Breast epithelium (tissue), 4 donors: ENCODE measurements at regions not wholly inside any gene's neighbourhood (a gene's known extent, or its start where the extent isn't known, plus 50 kb on each side); places are given as distances from the start of the nearest gene placed in this dataset.
"Not testable (repeated sequence)": the region's sequence is repeated elsewhere in the genome, so short reads cannot be mapped to it uniquely, and the experiment has no call there.

Source experiments
- DNase-seq, 2 donors: peaks; one replicate each; pipeline ENCODE4 v3.0.0-alpha.2; 2019; ENCODE audit warnings: low spot score in 2 of 2
- H3K27ac ChIP-seq, 2 donors: fragments of 200-600 bp; sonication (generic) in 1 of 2; one replicate each; pipeline ENCODE4 v1.5.1; 2016 to 2019; ENCODE audit warnings: mild to moderate bottlenecking in 1 of 2
- H3K27me3 ChIP-seq, 2 donors: fragments of 200-600 bp; sonication (generic) in 1 of 2; one replicate each; pipeline versions ENCODE4 v1.5.1 to v1.6.0; 2017 to 2019; ENCODE audit warnings: control low read depth in 1 of 2, mild to moderate bottlenecking in 1 of 2
- H3K36me3 ChIP-seq: fragments of 200-600 bp; one replicate; pipeline ENCODE4 v1.5.1; 2019
- H3K4me1 ChIP-seq, 2 donors: fragments of 200-600 bp; sonication (generic); one replicate each; pipeline ENCODE4 v1.5.1; 2016 to 2019; ENCODE audit warnings: control low read depth in 1 of 2
- H3K4me3 ChIP-seq, 3 donors: fragments of 200-600 bp; sonication (generic); 1 replicate in 2 of 3; 2 replicates in 1 of 3; pipeline ENCODE4 v1.5.1; 2016 to 2019; ENCODE audit warnings: mild to moderate bottlenecking in 3 of 3, moderate library complexity in 2 of 3
- H3K9me3 ChIP-seq, 2 donors: fragments of 200-600 bp; sonication (generic) in 1 of 2; one replicate each; pipeline ENCODE4 v1.5.1; 2016 to 2019; ENCODE audit warnings: control low read depth in 1 of 2
- CTCF ChIP-seq, 3 donors: fragments of 450-650 bp; IDR thresholded peaks; one replicate each; pipeline ENCODE4 v1.5.1; 2016 to 2017; ENCODE audit warnings: antibody characterized with exemption in 3 of 3, mild to moderate bottlenecking in 3 of 3, moderate library complexity in 3 of 3
- POLR2A ChIP-seq: fragments of 450-650 bp; IDR thresholded peaks from one replicate; pipeline ENCODE4 v1.6.1; 2016; ENCODE audit warnings: antibody characterized with exemption, mild to moderate bottlenecking, moderate library complexity
- POLR2AphosphoS5 ChIP-seq, 3 donors: sonication (generic); formaldehyde crosslinking; IDR thresholded peaks; one replicate each; pipeline ENCODE4 v1.6.1; 2017; ENCODE audit warnings: antibody characterized with exemption in 3 of 3
- intact Hi-C: fragments of 100-400 bp; cut with DNase I; formaldehyde crosslinking; loops from one replicate; pipeline ENCODE4 v1.15.1; 2023; ENCODE audit warnings: low total_unique reads

DNA sequence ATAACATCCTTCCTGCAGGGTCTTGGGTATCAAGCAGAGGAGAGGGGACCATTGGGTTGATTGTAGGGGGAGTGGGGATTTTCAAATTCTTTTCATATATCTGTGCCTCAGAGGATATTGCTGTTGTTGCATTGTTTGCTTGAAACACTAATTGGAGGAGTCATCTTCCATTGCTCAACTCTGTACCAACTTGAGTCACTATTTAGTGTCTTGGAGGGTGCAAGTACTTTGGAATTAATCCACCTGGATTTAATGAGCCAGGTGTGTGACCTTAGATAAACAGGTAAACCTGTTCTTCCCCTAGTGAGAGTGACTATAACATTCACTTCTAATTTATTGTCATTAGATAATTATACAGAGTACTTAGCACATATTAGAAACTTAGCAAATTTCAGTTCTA, 151.3 kb upstream of the CNTNAP4 start:
- intact Hi-C loops, result no loop called here
- no peaks in the 10 kb centered on the region for H3K9me3 ChIP-seq
- H3K4me1 ChIP-seq, result no peaks in the 10 kb centered on the region
- DNase-seq, result no peak
- no peak for TF ChIP-seq POLR2AphosphoS5 (IDR thresholded peaks at IDR 0.05)
- TF ChIP-seq CTCF (IDR thresholded peaks at IDR 0.05), result no peak
- TF ChIP-seq POLR2A, result no peak
- no peak overlapping the region for H3K27ac ChIP-seq
- no peaks in the 10 kb centered on the region for H3K36me3 ChIP-seq
- no peak overlapping the region for H3K4me3 ChIP-seq
- H3K27me3 ChIP-seq, result no peaks in the 10 kb centered on the region

DNA sequence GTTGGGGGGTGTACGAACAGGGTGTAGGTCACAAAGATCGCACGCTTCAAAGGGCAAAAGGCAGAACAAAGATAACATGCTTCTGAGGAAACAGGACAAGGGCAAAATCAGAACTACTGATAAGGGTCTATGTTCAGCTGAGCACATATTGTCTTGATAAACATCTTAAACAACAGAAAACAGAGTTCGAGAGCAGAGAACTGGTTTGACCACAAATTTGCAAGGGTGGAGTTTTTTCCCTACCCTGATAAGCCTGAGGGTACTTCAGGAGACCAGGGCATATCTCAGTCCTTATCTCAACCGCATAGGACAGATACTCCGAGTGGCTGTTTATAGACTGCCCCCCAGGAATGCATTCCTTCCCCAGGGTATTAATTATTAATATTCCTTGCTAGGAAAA, 139.1 kb upstream of the CNTNAP4 start:
- H3K27me3 ChIP-seq, intact Hi-C loops, H3K4me3 ChIP-seq, H3K4me1 ChIP-seq, H3K9me3 ChIP-seq, DNase-seq, H3K36me3 ChIP-seq, H3K27ac ChIP-seq: not testable (repeated sequence)

- intact Hi-C loops, result no loop called here
- H3K4me1 ChIP-seq, result no peaks in the 10 kb centered on the region
- no peaks in the 10 kb centered on the region for H3K27me3 ChIP-seq
- no peak for DNase-seq
- H3K4me3 ChIP-seq, result no peak overlapping the region
- H3K9me3 ChIP-seq, result no peaks in the 10 kb centered on the region
- no peak overlapping the region for H3K27ac ChIP-seq
- no peaks in the 10 kb centered on the region for H3K36me3 ChIP-seq
- no peak for TF ChIP-seq POLR2AphosphoS5 (IDR thresholded peaks at IDR 0.05)
- no peak for TF ChIP-seq POLR2A
- no peak for TF ChIP-seq CTCF (IDR thresholded peaks at IDR 0.05)
These were observed 119.6 kb upstream of the CNTNAP4 start for GRCh38 chr16:76157629-76158028.

GRCh38 chr16:76162046-76162445, 115.2 kb upstream of the CNTNAP4 start:
- Histone ChIP-seq H3K9me3 (no peaks in the 10 kb centered on the region), H3K4me3 (no peak overlapping the region), H3K27me3 (no peaks in the 10 kb centered on the region), H3K4me1 (no peaks in the 10 kb centered on the region), H3K27ac (no peak overlapping the region), H3K36me3 (no peaks in the 10 kb centered on the region)
- TF ChIP-seq CTCF (IDR thresholded peaks at IDR 0.05) (no peak), POLR2A (no peak), POLR2AphosphoS5 (IDR thresholded peaks at IDR 0.05) (no peak)
- no peak for DNase-seq
- intact Hi-C loops, result no loop called here

DNA sequence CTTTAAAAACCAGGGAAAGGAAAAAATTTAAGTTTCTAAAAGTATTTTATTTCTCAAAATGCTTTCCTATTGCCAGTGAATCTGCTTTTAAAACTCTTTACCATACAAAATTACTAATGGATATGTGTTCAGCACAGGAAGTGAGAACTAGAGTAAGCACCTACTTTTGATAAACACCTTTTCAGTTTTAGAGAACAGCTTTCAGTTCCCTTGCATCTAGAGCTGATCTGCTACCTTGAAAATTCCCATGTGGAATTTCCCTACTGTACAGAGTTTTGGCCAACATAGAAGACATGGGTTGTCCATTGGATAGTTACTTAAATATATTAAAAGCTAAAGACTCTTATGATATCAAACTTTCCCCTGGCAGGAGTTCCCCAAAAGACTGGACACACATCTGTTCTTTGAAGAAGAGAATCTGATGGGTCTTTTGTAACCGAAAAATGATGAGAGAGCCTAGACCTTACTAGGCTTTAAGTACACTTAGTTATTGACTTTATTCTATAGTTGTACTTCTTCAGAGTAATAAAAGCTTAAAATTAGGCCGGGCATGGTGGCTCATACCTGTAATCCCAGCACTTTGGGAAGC, 112.1 kb upstream of the CNTNAP4 start:
- H3K27me3 ChIP-seq, result no peaks in the 10 kb centered on the region
- no peaks in the 10 kb centered on the region for H3K9me3 ChIP-seq
- TF ChIP-seq CTCF (IDR thresholded peaks at IDR 0.05) (no peak), POLR2A (no peak), POLR2AphosphoS5 (IDR thresholded peaks at IDR 0.05) (no peak)
- no peaks in the 10 kb centered on the region for H3K36me3 ChIP-seq
- no peaks in the 10 kb centered on the region for H3K4me1 ChIP-seq
- no peak overlapping the region for H3K27ac ChIP-seq
- intact Hi-C loops, result no loop called here
- no peak for DNase-seq
- no peak overlapping the region for H3K4me3 ChIP-seq

GRCh38 chr16:76175718-76176117, 101.5 kb upstream of the CNTNAP4 start:
- Histone ChIP-seq H3K36me3 (no peaks in the 10 kb centered on the region), H3K27me3 (no peaks in the 10 kb centered on the region), H3K4me1 (no peaks in the 10 kb centered on the region), H3K9me3 (no peaks in the 10 kb centered on the region), H3K27ac (no peak overlapping the region), H3K4me3 (no peak overlapping the region)
- DNase-seq, result no peak
- intact Hi-C loops, result no loop called here
- TF ChIP-seq CTCF (IDR thresholded peaks at IDR 0.05) (no peak), POLR2AphosphoS5 (IDR thresholded peaks at IDR 0.05) (no peak), POLR2A (no peak)
